Liver (tissue), 8 donors: ENCODE measurements at regions not wholly inside any gene's neighbourhood (a gene's known extent, or its start where the extent isn't known, plus 50 kb on each side); places are given as distances from the start of the nearest gene placed in this dataset.

Source experiments
- DNase-seq: peaks from one replicate; pipeline ENCODE4 v3.0.0-alpha.2; 2017; ENCODE audit warnings: low spot score
- H3K27ac ChIP-seq, 2 donors: one replicate each; pipeline ENCODE4 v1.7.0; 2013; ENCODE audit warnings: inconsistent platforms in 2 of 2, low read length in 2 of 2, control low read depth in 1 of 2, low read depth in 1 of 2, mild to moderate bottlenecking in 1 of 2
- H3K27me3 ChIP-seq, 4 donors: one replicate each; pipeline versions ENCODE4 v1.6.1 to v1.7.0; 2013; ENCODE audit warnings: low read length in 3 of 4, inconsistent platforms in 1 of 4, mild to moderate bottlenecking in 1 of 4, moderate library complexity in 1 of 4; ENCODE audit not compliant: control insufficient read depth in 4 of 4, insufficient read depth in 4 of 4
- H3K36me3 ChIP-seq, 4 donors: one replicate each; pipeline versions ENCODE4 v1.6.1 to v1.7.0; 2013; ENCODE audit warnings: low read length in 3 of 4, mild to moderate bottlenecking in 3 of 4, low read depth in 1 of 4, moderate library complexity in 1 of 4; ENCODE audit not compliant: control insufficient read depth in 4 of 4, insufficient read depth in 3 of 4
- H3K4me1 ChIP-seq, 4 donors: one replicate each; pipeline versions ENCODE4 v1.6.1 to v1.7.0; 2013; ENCODE audit warnings: low read length in 3 of 4, mild to moderate bottlenecking in 3 of 4, moderate library complexity in 1 of 4; ENCODE audit not compliant: control insufficient read depth in 4 of 4, insufficient read depth in 4 of 4
- H3K4me3 ChIP-seq, 3 donors: one replicate each; pipeline versions ENCODE4 v1.6.1 to v1.7.0; 2013; ENCODE audit warnings: low read length in 3 of 3, control low read depth in 1 of 3, low read depth in 1 of 3, mild to moderate bottlenecking in 1 of 3
- H3K9ac ChIP-seq, 2 donors: one replicate each; pipeline ENCODE4 v1.7.0; 2013; ENCODE audit warnings: low read length in 2 of 2, mild to moderate bottlenecking in 2 of 2, moderate library complexity in 2 of 2, control low read depth in 1 of 2, low read depth in 1 of 2
- H3K9me3 ChIP-seq, 4 donors: one replicate each; pipeline versions ENCODE4 v1.6.1 to v1.7.0; 2013; ENCODE audit warnings: low read length in 3 of 4; ENCODE audit not compliant: control insufficient read depth in 4 of 4
- CTCF ChIP-seq: fragments of 150-350 bp; IDR thresholded peaks from 2 replicates; pipeline ENCODE4 v1.5.1; 2017; ENCODE audit warnings: improper control_type of control experiment, low read depth, low read length; ENCODE audit not compliant: missing input control
- EGR1 ChIP-seq, 2 donors: IDR thresholded peaks; 2 replicates each; pipeline ENCODE4 v1.6.1; 2016 to 2018; ENCODE audit warnings: antibody characterized with exemption in 2 of 2, low read depth in 2 of 2
- FOXA1 ChIP-seq: IDR thresholded peaks from 2 replicates; pipeline ENCODE4 v1.6.1; 2016; ENCODE audit warnings: antibody characterized with exemption
- FOXA2 ChIP-seq: IDR thresholded peaks from 2 replicates; pipeline ENCODE4 v1.6.1; 2016; ENCODE audit warnings: antibody characterized with exemption
- GABPA ChIP-seq, 2 donors: IDR thresholded peaks in 1 of 2; conservative IDR thresholded peaks in 1 of 2; 2 replicates each; pipeline ENCODE4 v1.6.1; 2016; ENCODE audit warnings: antibody characterized with exemption in 2 of 2, mild to moderate bottlenecking in 1 of 2, moderate library complexity in 1 of 2
- HNF4A ChIP-seq, 2 donors: conservative IDR thresholded peaks; 2 replicates each; pipeline ENCODE4 v1.6.1; 2016; ENCODE audit warnings: antibody characterized with exemption in 2 of 2, mild to moderate bottlenecking in 2 of 2
- HNF4G ChIP-seq: IDR thresholded peaks from 2 replicates; pipeline ENCODE4 v1.6.1; 2016; ENCODE audit warnings: antibody characterized with exemption
- MAX ChIP-seq: IDR thresholded peaks from 2 replicates; pipeline ENCODE4 v1.6.1; 2016; ENCODE audit warnings: antibody characterized with exemption
- NR2F2 ChIP-seq: IDR thresholded peaks from 2 replicates; pipeline ENCODE4 v1.6.1; 2016; ENCODE audit warnings: antibody characterized with exemption
- RAD21 ChIP-seq, 2 donors: IDR thresholded peaks; 2 replicates each; pipeline ENCODE4 v1.6.1; 2016; ENCODE audit warnings: antibody characterized with exemption in 2 of 2, mild to moderate bottlenecking in 2 of 2
- REST ChIP-seq: IDR thresholded peaks from 2 replicates; pipeline ENCODE4 v1.6.1; 2016; ENCODE audit warnings: antibody characterized with exemption, mild to moderate bottlenecking
- SP1 ChIP-seq: IDR thresholded peaks from 2 replicates; pipeline ENCODE4 v1.6.1; 2018; ENCODE audit warnings: antibody characterized with exemption, mild to moderate bottlenecking
- TAF1 ChIP-seq: conservative IDR thresholded peaks from 2 replicates; pipeline ENCODE4 v1.6.1; 2016; ENCODE audit warnings: antibody characterized with exemption, mild to moderate bottlenecking
- WGBS: extraction: QIAGEN DNeasy Blood & Tissue Kit; methylation state at CpG from one replicate; pipeline ENCODE4 v1.1.7; 2013; 5-methylcytosine and 5-hydroxymethylcytosine counted together
- donor health status: healthy.
- donor health status: healthy.
- donor health status: healthy.
- donor health status: healthy.
- donor health status: healthy.

GRCh38 chr11:24373516-24373915 lies 123.3 kb upstream of the LUZP2 start:
- WGBS = 67% methylated on average over 1 of the region's 1 CpG
- TF ChIP-seq NR2F2 = no peak
- no peak for TF ChIP-seq CTCF
- no peak for TF ChIP-seq REST
- no peak for TF ChIP-seq HNF4G

GRCh38 chr11:24375351-24375750 lies 121.5 kb upstream of the LUZP2 start:
- H3K36me3 ChIP-seq = no peaks in the 10 kb centered on the region
- no peak overlapping the region for H3K4me3 ChIP-seq
- H3K9ac ChIP-seq = no peak overlapping the region
- H3K27me3 ChIP-seq = no peaks in the 10 kb centered on the region
- no peak for TF ChIP-seq GABPA (IDR thresholded peaks at IDR 0.05 in 1 of 2, conservative IDR thresholded peaks at IDR 0.05 in 1 of 2)
- no peak for TF ChIP-seq TAF1
- no peak for TF ChIP-seq RAD21 (IDR thresholded peaks at IDR 0.05)
- TF ChIP-seq FOXA1 = no peak
- TF ChIP-seq SP1 = no peak
- 37% methylated on average over 1 of the region's 1 CpG for WGBS
- no peaks in the 10 kb centered on the region for H3K4me1 ChIP-seq
- H3K9me3 ChIP-seq = no peaks in the 10 kb centered on the region
- H3K27ac ChIP-seq = no peak overlapping the region
- DNase-seq = no peak

More at GRCh38 chr11:24373516-24373915, 123.3 kb upstream of the LUZP2 start:
- no peaks in the 10 kb centered on the region for H3K4me1 ChIP-seq
- H3K27ac ChIP-seq = no peak overlapping the region
- H3K9ac ChIP-seq = no peak overlapping the region
- H3K9me3 ChIP-seq = no peaks in the 10 kb centered on the region
- no peaks in the 10 kb centered on the region for H3K27me3 ChIP-seq
- no peak overlapping the region for H3K4me3 ChIP-seq
- no peak for DNase-seq
- no peaks in the 10 kb centered on the region for H3K36me3 ChIP-seq

GRCh38 chr11:24375931-24376330 lies 120.9 kb upstream of the LUZP2 start:
- no peak for TF ChIP-seq HNF4A (conservative IDR thresholded peaks at IDR 0.05)
- no peak for TF ChIP-seq CTCF
- no peak for TF ChIP-seq EGR1 (IDR thresholded peaks at IDR 0.05; ENCODE audit: low read depth in 2 of 2)
- TF ChIP-seq FOXA2 = no peak
- TF ChIP-seq MAX = no peak
- Histone ChIP-seq H3K4me1 (no peaks in the 10 kb centered on the region), H3K9me3 (no peaks in the 10 kb centered on the region), H3K9ac (no peak overlapping the region), H3K27ac (no peak overlapping the region), H3K27me3 (no peaks in the 10 kb centered on the region), H3K4me3 (no peak overlapping the region), H3K36me3 (no peaks in the 10 kb centered on the region)
- no peak for DNase-seq
- 78% methylated on average over 3 of the region's 3 CpGs for WGBS
